ENCODE measurements at regions not wholly inside any gene's neighbourhood (a gene's known extent, or its start where the extent isn't known, plus 50 kb on each side); places are given as distances from the start of the nearest gene placed in this dataset.

GRCh38 chr6:165800337-165800736, 137.3 kb upstream of the PDE10A start:
- no peak for TF ChIP-seq CTCF (IDR thresholded peaks at IDR 0.05; ENCODE audit: extremely low read depth, insufficient read depth, missing control alignments)
- DNase-seq (ENCODE audit: low spot score), result no peak
- in situ Hi-C loops (cut with MboI; ENCODE audit: low pct_unique_long_range_greater_than_20kb, low sequenced_read_pairs, unreplicated experiment), result no loop called here

- no peak for DNase-seq (ENCODE audit: low spot score)
- in situ Hi-C loops (cut with MboI; ENCODE audit: low pct_unique_long_range_greater_than_20kb, low sequenced_read_pairs, unreplicated experiment), result no loop called here
- TF ChIP-seq CTCF (IDR thresholded peaks at IDR 0.05; ENCODE audit: extremely low read depth, insufficient read depth, missing control alignments), result no peak
Observed at GRCh38 chr6:165799391-165800153, 136.5 kb upstream of the PDE10A start.

- DNase-seq (ENCODE audit: low spot score), result no peak
- in situ Hi-C loops (cut with MboI; ENCODE audit: low pct_unique_long_range_greater_than_20kb, low sequenced_read_pairs, unreplicated experiment), result no loop called here
- TF ChIP-seq CTCF (IDR thresholded peaks at IDR 0.05; ENCODE audit: extremely low read depth, insufficient read depth, missing control alignments), result no peak
Observed at GRCh38 chr6:165798991-165799390, 135.9 kb upstream of the PDE10A start.

GRCh38 chr6:165794179-165794601, 131.1 kb upstream of the PDE10A start:
- TF ChIP-seq CTCF (IDR thresholded peaks at IDR 0.05; ENCODE audit: extremely low read depth, insufficient read depth, missing control alignments), result no peak
- in situ Hi-C loops (cut with MboI; ENCODE audit: low pct_unique_long_range_greater_than_20kb, low sequenced_read_pairs, unreplicated experiment), result no loop called here
- DNase-seq (ENCODE audit: low spot score), result no peak

GRCh38 chr6:165793287-165793825, 130.3 kb upstream of the PDE10A start:
- DNase-seq (ENCODE audit: low spot score), result no peak
- in situ Hi-C loops (cut with MboI; ENCODE audit: low pct_unique_long_range_greater_than_20kb, low sequenced_read_pairs, unreplicated experiment), result no loop called here
- TF ChIP-seq CTCF (IDR thresholded peaks at IDR 0.05; ENCODE audit: extremely low read depth, insufficient read depth, missing control alignments), result no peak

- DNase-seq (ENCODE audit: low spot score), result no peak
- in situ Hi-C loops (cut with MboI; ENCODE audit: low pct_unique_long_range_greater_than_20kb, low sequenced_read_pairs, unreplicated experiment), result no loop called here
- TF ChIP-seq CTCF (IDR thresholded peaks at IDR 0.05; ENCODE audit: extremely low read depth, insufficient read depth, missing control alignments), result no peak
Observed at GRCh38 chr6:165791876-165792437, 128.9 kb upstream of the PDE10A start.

Measured in GM13977 (cell line).